T-helper 2 cell treated with Interferon-gamma antibody and Interleukin-4, amounts not matched to agents 100 ng/mL and 5 ng/mL, for 36 hours (primary cell): ENCODE measurements at regions not wholly inside any gene's neighbourhood (a gene's known extent, or its start where the extent isn't known, plus 50 kb on each side); places are given as distances from the start of the nearest gene placed in this dataset.

Experiments used
- intact Hi-C: fragments of 100-400 bp; cut with micrococcal nuclease; formaldehyde crosslinking; loops from one replicate; pipeline ENCODE4 v1.15.1; 2023

- intact Hi-C loops = no loop called here
Observed at GRCh38 chr2:118699447-118700175, 147.8 kb downstream of the EN1 start.

GRCh38 chr2:118698564-118698963 lies 148.9 kb downstream of the EN1 start:
- intact Hi-C loops = no loop called here

- intact Hi-C loops = no loop called here
Observed at GRCh38 chr2:118697781-118698180, 149.7 kb downstream of the EN1 start.

GRCh38 chr2:118696786-118697465 lies 150.5 kb downstream of the EN1 start:
- intact Hi-C loops = no loop called here

- intact Hi-C loops = no loop called here
Observed at GRCh38 chr2:118693287-118693822, 154.1 kb downstream of the EN1 start.

GRCh38 chr2:118689874-118690273 lies 157.6 kb downstream of the EN1 start:
- intact Hi-C loops = no loop called here

GRCh38 chr2:118689456-118689855 lies 158.0 kb downstream of the EN1 start:
- intact Hi-C loops = no loop called here

GRCh38 chr2:118689033-118689432 lies 158.4 kb downstream of the EN1 start:
- intact Hi-C loops = no loop called here

- intact Hi-C loops = no loop called here
Observed at GRCh38 chr2:118687698-118688097, 159.8 kb downstream of the EN1 start.

GRCh38 chr2:118687192-118687591 lies 160.3 kb downstream of the EN1 start:
- intact Hi-C loops = no loop called here

GRCh38 chr2:118686346-118686745 lies 161.1 kb downstream of the EN1 start:
- intact Hi-C loops = no loop called here

GRCh38 chr2:118683460-118683859 lies 164.0 kb downstream of the EN1 start:
- intact Hi-C loops = no loop called here

GRCh38 chr2:118678985-118679384 lies 168.5 kb downstream of the EN1 start:
- intact Hi-C loops = no loop called here

GRCh38 chr2:118677546-118677945 lies 169.9 kb downstream of the EN1 start:
- intact Hi-C loops = no loop called here

- intact Hi-C loops = no loop called here
Observed at GRCh38 chr2:118675531-118675930, 171.9 kb downstream of the EN1 start.

GRCh38 chr2:118672571-118673158 lies 174.8 kb downstream of the EN1 start:
- intact Hi-C loops = no loop called here

GRCh38 chr2:118671701-118672454 lies 175.6 kb downstream of the EN1 start:
- intact Hi-C loops = no loop called here

- intact Hi-C loops = no loop called here
Observed at GRCh38 chr2:118670838-118671237, 176.6 kb downstream of the EN1 start.

GRCh38 chr2:118670276-118670675 lies 177.2 kb downstream of the EN1 start:
- intact Hi-C loops = no loop called here

GRCh38 chr2:118669654-118670053 lies 177.8 kb downstream of the EN1 start:
- intact Hi-C loops = no loop called here
